ENCODE measurements at regions not wholly inside any gene's neighbourhood (a gene's known extent, or its start where the extent isn't known, plus 50 kb on each side); places are given as distances from the start of the nearest gene placed in this dataset.
A peak's percentile ranks its signal among the peaks of the same experiment; 100 is the strongest.

DNA sequence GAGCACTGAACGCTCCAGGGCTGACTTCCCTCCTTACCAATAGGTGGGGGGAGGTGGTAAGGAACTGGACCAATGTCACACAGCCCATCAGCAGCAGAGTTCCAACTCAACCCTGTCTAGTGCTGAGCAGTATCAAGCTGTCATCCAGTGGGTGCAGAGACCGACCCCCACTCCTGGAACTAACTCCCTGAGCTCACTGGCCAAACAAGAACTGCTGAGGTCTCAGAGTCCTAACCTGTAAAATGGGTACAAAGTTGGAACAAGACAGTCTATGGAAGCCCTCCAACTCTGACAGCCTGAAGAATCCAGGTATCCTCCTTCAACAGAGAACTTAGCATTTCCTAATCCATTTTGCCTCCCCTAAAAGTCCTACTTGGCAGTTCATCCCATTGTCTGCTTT lies 91.1 kb upstream of the CLMN start:
- POLR2A ChIA-PET, result no interaction called here
- Histone ChIP-seq H3K27me3 (replicated peaks in 1 of 2; ENCODE audit: control insufficient read depth in 2 of 2, extremely low read depth in 1 of 2, insufficient read depth in 2 of 2, low read length in 1 of 2) (no peaks in the 10 kb centered on the region), H3K4me3 (ENCODE audit: control insufficient read depth in 1 of 2, extremely low read depth in 1 of 2, low read length in 1 of 2) (no peak overlapping the region), H3K9me3 (no peaks in the 10 kb centered on the region), H3K27ac (ENCODE audit: low read length) (no peak overlapping the region), H3K4me1 (ENCODE audit: control insufficient read depth in 1 of 2, extremely low read depth in 1 of 2, insufficient read depth in 2 of 2, low read length in 2 of 2) (no peaks in the 10 kb centered on the region), H3K36me3 (ENCODE audit: control insufficient read depth in 2 of 2, extremely low read depth in 1 of 2, insufficient read depth in 1 of 2, low read length in 1 of 2) (peaks cover 3 to 23% of the 10 kb centered on the region in 2 donors)
- DNase-seq (no peak), ATAC-seq (replicated peaks in 1 of 4) (no peak)
- no peaks in the 10 kb centered on the region for H3K4me1 Mint-ChIP-seq
- H3K27me3 Mint-ChIP-seq, result no peaks in the 10 kb centered on the region
- CTCF ChIA-PET, result interaction anchor here in 1 of 2 donors (0.7 kb wide), 1 partner anchor 141 kb away, joined by 3 read pairs; no protein-coding TSS in a partner anchor
- WGBS (ENCODE audit: insufficient coverage), result 100% methylated on average over 1 of the region's 2 CpGs
- no peak overlapping the region for H3K27ac Mint-ChIP-seq
- H3K36me3 Mint-ChIP-seq, result peaks cover 18% of the 10 kb centered on the region
- no peak overlapping the region for H3K4me3 Mint-ChIP-seq
- no peaks in the 10 kb centered on the region for H3K9me3 Mint-ChIP-seq

DNA sequence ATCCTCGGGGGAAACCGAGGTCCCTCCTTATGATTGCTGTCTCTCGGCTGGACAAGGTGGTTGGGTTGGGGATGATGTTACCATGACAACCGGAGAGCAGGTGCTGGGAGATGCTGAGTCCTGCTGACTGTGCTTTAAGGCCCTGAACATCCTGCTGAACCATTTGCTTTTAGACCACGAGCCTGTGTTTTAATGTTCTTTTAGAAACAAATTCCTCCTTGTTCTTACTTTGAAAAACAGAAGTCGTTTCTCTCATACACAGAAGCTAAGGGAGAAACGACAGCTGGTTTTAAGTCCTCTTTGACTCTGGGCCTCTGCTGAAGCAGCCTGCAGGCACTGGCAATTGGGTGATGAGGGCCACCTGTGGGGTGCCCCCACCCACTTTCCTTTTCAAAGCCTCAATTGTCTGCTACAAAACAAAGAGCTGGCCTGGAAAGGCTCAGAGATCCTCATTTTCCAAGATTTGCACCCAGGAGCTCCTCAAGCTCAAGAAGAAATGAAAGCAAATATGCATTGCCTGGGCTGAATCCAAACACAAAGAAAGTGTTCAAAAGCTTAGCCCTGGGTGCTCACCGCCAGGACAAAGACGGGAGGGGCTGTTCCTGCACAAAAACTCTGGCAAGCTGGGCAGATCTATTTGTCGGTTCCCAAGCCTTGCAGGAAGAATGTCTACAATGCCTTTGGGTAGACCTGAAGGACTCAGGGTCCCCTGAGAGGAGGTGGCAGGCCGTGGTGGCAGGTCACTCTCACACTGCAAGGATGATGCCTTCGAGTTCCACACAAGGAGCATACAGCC lies 90.0 kb upstream of the CLMN start:
- no peak overlapping the region for H3K27ac ChIP-seq (ENCODE audit: low read length)
- no peaks in the 10 kb centered on the region for H3K9me3 ChIP-seq
- H3K36me3 ChIP-seq (ENCODE audit: control insufficient read depth in 2 of 2, extremely low read depth in 1 of 2, insufficient read depth in 1 of 2, low read length in 1 of 2), result peaks cover 3 to 17% of the 10 kb centered on the region in 2 donors
- ChIA-PET CTCF (no interaction called here), POLR2A (no interaction called here)
- no peaks in the 10 kb centered on the region for H3K27me3 Mint-ChIP-seq
- no peaks in the 10 kb centered on the region for H3K4me1 Mint-ChIP-seq
- H3K4me3 Mint-ChIP-seq, result no peak overlapping the region
- no peak overlapping the region for H3K27ac Mint-ChIP-seq
- WGBS (ENCODE audit: insufficient coverage), result 80% methylated on average over 11 of the region's 12 CpGs
- DNase-seq (no peak), ATAC-seq (replicated peaks in 1 of 4) (peak in 1 of 4 experiments; percentile 20)
- no peaks in the 10 kb centered on the region for H3K9me3 Mint-ChIP-seq
- H3K4me3 ChIP-seq (ENCODE audit: control insufficient read depth in 1 of 2, extremely low read depth in 1 of 2, low read length in 1 of 2), result no peak overlapping the region
- H3K4me1 ChIP-seq (ENCODE audit: control insufficient read depth in 1 of 2, extremely low read depth in 1 of 2, insufficient read depth in 2 of 2, low read length in 2 of 2), result no peaks in the 10 kb centered on the region
- no peaks in the 10 kb centered on the region for H3K27me3 ChIP-seq (replicated peaks in 1 of 2; ENCODE audit: control insufficient read depth in 2 of 2, extremely low read depth in 1 of 2, insufficient read depth in 2 of 2, low read length in 1 of 2)
- peaks cover 17% of the 10 kb centered on the region for H3K36me3 Mint-ChIP-seq

DNA sequence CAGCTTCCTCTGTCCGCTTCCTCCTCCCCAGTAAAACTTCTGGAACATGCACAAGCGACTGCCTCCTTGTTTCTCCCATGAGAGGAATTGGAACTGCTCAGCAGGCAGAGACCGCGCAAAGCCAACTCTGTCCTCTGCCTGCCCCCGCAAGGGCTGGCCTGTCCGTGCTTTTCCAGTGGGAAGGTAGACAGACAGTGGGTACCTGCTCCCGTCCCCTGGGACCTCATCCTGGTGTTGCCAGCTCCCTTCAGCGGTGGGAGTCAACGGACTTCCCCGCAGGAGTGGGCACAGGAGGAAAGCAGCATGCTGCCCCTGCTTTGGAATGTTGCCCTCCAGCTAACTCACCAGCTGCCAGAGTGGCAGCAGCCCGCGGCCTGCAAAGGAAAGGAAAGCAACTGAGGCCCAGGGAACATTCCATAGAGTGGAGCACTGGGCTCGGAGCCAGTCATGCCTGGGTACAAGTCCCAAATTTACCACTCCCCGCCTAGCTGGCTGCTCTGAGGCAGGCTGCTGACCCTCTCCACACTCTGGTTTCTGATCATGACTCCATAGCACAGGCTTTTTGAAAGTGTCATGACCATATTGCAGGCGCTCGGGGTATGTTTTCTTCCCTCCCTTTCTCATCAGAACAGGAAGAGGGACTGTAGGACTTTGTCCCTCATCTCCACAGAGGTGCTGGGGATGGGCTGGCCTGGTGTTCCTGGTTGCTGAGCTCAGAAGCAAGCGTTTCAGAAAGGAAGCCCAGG lies 89.2 kb upstream of the CLMN start:
- no peaks in the 10 kb centered on the region for H3K27me3 ChIP-seq (replicated peaks in 1 of 2; ENCODE audit: control insufficient read depth in 2 of 2, extremely low read depth in 1 of 2, insufficient read depth in 2 of 2, low read length in 1 of 2)
- H3K36me3 ChIP-seq (ENCODE audit: control insufficient read depth in 2 of 2, extremely low read depth in 1 of 2, insufficient read depth in 1 of 2, low read length in 1 of 2), result peaks cover 3 to 13% of the 10 kb centered on the region in 2 donors
- no peaks in the 10 kb centered on the region for H3K9me3 Mint-ChIP-seq
- peaks cover 14% of the 10 kb centered on the region for H3K36me3 Mint-ChIP-seq
- no peak overlapping the region for H3K27ac ChIP-seq (ENCODE audit: low read length)
- no peaks in the 10 kb centered on the region for H3K4me1 Mint-ChIP-seq
- H3K27me3 Mint-ChIP-seq, result no peaks in the 10 kb centered on the region
- 94% methylated on average over 14 of the region's 17 CpGs for WGBS (ENCODE audit: insufficient coverage)
- no peak for DNase-seq
- CTCF ChIA-PET, result no interaction called here
- no peak overlapping the region for H3K4me3 ChIP-seq (ENCODE audit: control insufficient read depth in 1 of 2, extremely low read depth in 1 of 2, low read length in 1 of 2)
- POLR2A ChIA-PET, result no interaction called here
- no peak for ATAC-seq (replicated peaks in 1 of 4)
- no peak overlapping the region for H3K4me3 Mint-ChIP-seq
- no peaks in the 10 kb centered on the region for H3K4me1 ChIP-seq (ENCODE audit: control insufficient read depth in 1 of 2, extremely low read depth in 1 of 2, insufficient read depth in 2 of 2, low read length in 2 of 2)
- no peaks in the 10 kb centered on the region for H3K9me3 ChIP-seq
- H3K27ac Mint-ChIP-seq, result no peak overlapping the region

DNA sequence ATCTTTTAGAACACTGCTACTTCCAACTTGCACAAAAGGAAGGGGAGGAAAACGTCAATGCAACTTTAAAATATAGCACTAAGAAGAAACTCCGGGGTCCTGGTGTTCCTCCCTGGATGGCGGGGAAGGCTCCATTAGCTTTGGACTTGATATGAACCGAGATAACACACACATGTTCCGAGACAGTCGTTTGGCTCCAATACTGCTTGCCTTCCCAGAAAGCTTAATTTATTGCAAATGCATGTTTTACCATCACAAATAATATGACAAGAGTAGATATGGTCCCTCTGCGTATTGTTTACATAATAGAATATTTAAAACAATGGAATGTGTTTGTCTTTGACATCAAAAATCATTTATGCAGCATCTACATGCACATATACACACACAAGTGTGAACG lies 87.6 kb upstream of the CLMN start:
- H3K27me3 Mint-ChIP-seq, result no peaks in the 10 kb centered on the region
- H3K4me3 Mint-ChIP-seq, result no peak overlapping the region
- no peak for ATAC-seq (replicated peaks in 1 of 4)
- no peak overlapping the region for H3K27ac Mint-ChIP-seq
- WGBS (ENCODE audit: insufficient coverage), result no CpG with 5 or more reads among the region's 8 CpGs
- H3K4me3 ChIP-seq (ENCODE audit: control insufficient read depth in 1 of 2, extremely low read depth in 1 of 2, low read length in 1 of 2), result no peak overlapping the region
- H3K36me3 ChIP-seq (ENCODE audit: control insufficient read depth in 2 of 2, extremely low read depth in 1 of 2, insufficient read depth in 1 of 2, low read length in 1 of 2), result peaks cover 3 to 10% of the 10 kb centered on the region in 2 donors
- peaks cover 7% of the 10 kb centered on the region for H3K36me3 Mint-ChIP-seq
- no peaks in the 10 kb centered on the region for H3K9me3 Mint-ChIP-seq
- H3K4me1 ChIP-seq (ENCODE audit: control insufficient read depth in 1 of 2, extremely low read depth in 1 of 2, insufficient read depth in 2 of 2, low read length in 2 of 2), result no peaks in the 10 kb centered on the region
- no peaks in the 10 kb centered on the region for H3K4me1 Mint-ChIP-seq
- no peaks in the 10 kb centered on the region for H3K27me3 ChIP-seq (replicated peaks in 1 of 2; ENCODE audit: control insufficient read depth in 2 of 2, extremely low read depth in 1 of 2, insufficient read depth in 2 of 2, low read length in 1 of 2)
- no peaks in the 10 kb centered on the region for H3K9me3 ChIP-seq
- no peak for DNase-seq
- no peak overlapping the region for H3K27ac ChIP-seq (ENCODE audit: low read length)
- CTCF ChIA-PET, result no interaction called here
- POLR2A ChIA-PET, result no interaction called here

DNA sequence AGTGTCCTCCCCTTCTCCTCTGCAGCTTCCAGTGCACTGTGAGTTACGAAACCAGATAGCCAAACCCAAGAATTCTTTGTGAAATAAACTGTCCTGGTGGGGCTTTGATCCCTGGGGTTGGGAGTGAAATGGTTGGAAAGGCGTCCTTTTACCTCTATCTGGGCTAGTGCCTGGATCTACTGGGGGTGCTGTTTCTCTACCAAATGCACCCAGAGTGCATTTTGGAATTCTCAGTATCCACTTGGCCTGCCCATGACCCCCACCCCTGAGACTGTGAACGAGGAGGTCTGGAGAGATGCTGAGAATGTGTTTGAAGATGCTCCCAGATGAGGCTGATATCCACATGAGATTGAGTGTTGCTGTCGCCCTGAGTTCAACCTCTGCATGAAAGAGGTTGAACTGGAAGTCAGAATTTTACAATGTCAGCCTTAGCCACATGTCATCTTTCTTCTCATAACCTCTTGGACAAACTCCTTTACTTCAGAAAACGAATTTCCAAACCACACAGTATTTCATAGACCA lies 87.1 kb upstream of the CLMN start:
- no peak overlapping the region for H3K4me3 ChIP-seq (ENCODE audit: control insufficient read depth in 1 of 2, extremely low read depth in 1 of 2, low read length in 1 of 2)
- Mint-ChIP-seq H3K27ac (no peak overlapping the region), H3K4me3 (no peak overlapping the region), H3K36me3 (peaks cover 7% of the 10 kb centered on the region), H3K27me3 (no peaks in the 10 kb centered on the region), H3K9me3 (no peaks in the 10 kb centered on the region), H3K4me1 (no peaks in the 10 kb centered on the region)
- 55% methylated on average over 1 of the region's 5 CpGs for WGBS (ENCODE audit: insufficient coverage)
- peaks cover 3 to 8% of the 10 kb centered on the region in 2 donors for H3K36me3 ChIP-seq (ENCODE audit: control insufficient read depth in 2 of 2, extremely low read depth in 1 of 2, insufficient read depth in 1 of 2, low read length in 1 of 2)
- DNase-seq, result no peak
- no peaks in the 10 kb centered on the region for H3K9me3 ChIP-seq
- H3K4me1 ChIP-seq (ENCODE audit: control insufficient read depth in 1 of 2, extremely low read depth in 1 of 2, insufficient read depth in 2 of 2, low read length in 2 of 2), result no peaks in the 10 kb centered on the region
- no peak overlapping the region for H3K27ac ChIP-seq (ENCODE audit: low read length)
- ATAC-seq (replicated peaks in 1 of 4), result no peak
- CTCF ChIA-PET, result no interaction called here
- POLR2A ChIA-PET, result no interaction called here
- H3K27me3 ChIP-seq (replicated peaks in 1 of 2; ENCODE audit: control insufficient read depth in 2 of 2, extremely low read depth in 1 of 2, insufficient read depth in 2 of 2, low read length in 1 of 2), result no peaks in the 10 kb centered on the region

DNA sequence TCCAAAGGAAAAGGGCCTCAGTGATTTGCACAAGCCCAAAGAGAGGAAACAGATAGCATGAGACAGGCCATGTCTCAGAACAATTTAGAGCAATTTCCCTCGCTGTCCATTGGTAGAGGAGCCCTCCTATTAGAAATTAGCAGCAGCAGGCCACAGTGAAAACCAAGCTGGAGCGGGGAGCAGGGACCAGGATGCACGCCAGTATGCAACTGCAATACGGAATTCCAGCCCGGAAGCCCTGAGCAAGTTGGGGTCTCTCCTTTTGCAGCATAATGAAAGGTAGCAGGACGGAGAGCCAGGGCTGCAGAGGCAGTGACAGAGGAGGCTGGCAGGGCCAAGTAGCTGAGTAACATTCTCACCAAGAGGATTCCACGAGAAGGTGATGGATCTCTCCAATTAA lies 84.9 kb upstream of the CLMN start:
- Mint-ChIP-seq H3K27ac (no peak overlapping the region), H3K27me3 (no peaks in the 10 kb centered on the region), H3K4me3 (no peak overlapping the region), H3K9me3 (no peaks in the 10 kb centered on the region), H3K4me1 (no peaks in the 10 kb centered on the region), H3K36me3 (peaks cover 4% of the 10 kb centered on the region)
- ATAC-seq (replicated peaks in 1 of 4) (no peak), DNase-seq (no peak)
- 84% methylated on average over 7 of the region's 7 CpGs for WGBS (ENCODE audit: insufficient coverage)
- no peak overlapping the region for H3K27ac ChIP-seq (ENCODE audit: low read length)
- no peaks in the 10 kb centered on the region for H3K9me3 ChIP-seq
- H3K4me1 ChIP-seq (ENCODE audit: control insufficient read depth in 1 of 2, extremely low read depth in 1 of 2, insufficient read depth in 2 of 2, low read length in 2 of 2), result no peaks in the 10 kb centered on the region
- POLR2A ChIA-PET, result no interaction called here
- peaks cover 0 to 3% of the 10 kb centered on the region in 2 donors for H3K36me3 ChIP-seq (ENCODE audit: control insufficient read depth in 2 of 2, extremely low read depth in 1 of 2, insufficient read depth in 1 of 2, low read length in 1 of 2)
- no peaks in the 10 kb centered on the region for H3K27me3 ChIP-seq (replicated peaks in 1 of 2; ENCODE audit: control insufficient read depth in 2 of 2, extremely low read depth in 1 of 2, insufficient read depth in 2 of 2, low read length in 1 of 2)
- H3K4me3 ChIP-seq (ENCODE audit: control insufficient read depth in 1 of 2, extremely low read depth in 1 of 2, low read length in 1 of 2), result no peak overlapping the region
- CTCF ChIA-PET, result no interaction called here
